SU-DHL-6 (cell line): ENCODE measurements at regions not wholly inside any gene's neighbourhood (a gene's known extent, or its start where the extent isn't known, plus 50 kb on each side); places are given as distances from the start of the nearest gene placed in this dataset.

Experiments
- H2AFZ ChIP-seq: fragments of 200-600 bp; sonication (generic); 2 replicates; pipeline ENCODE4 v1.6.1; 2014; ENCODE audit warnings: low read depth, mild to moderate bottlenecking, moderate library complexity, mixed read lengths, antibody characterized with exemption, low read length; ENCODE audit not compliant: severe bottlenecking
- H3F3A ChIP-seq: fragments of 200-600 bp; shearing (Covaris generic); 2 replicates; pipeline ENCODE4 v1.6.0; 2016; ENCODE audit warnings: antibody characterized with exemption, mild to moderate bottlenecking; ENCODE audit not compliant: insufficient read depth
- H3K27ac ChIP-seq: fragments of 200-600 bp; sonication (generic); 2 replicates; pipeline ENCODE4 v1.5.1; 2016; ENCODE audit warnings: low read depth, mild to moderate bottlenecking, low read length, moderate library complexity, mixed read lengths
- H3K27me3 ChIP-seq: fragments of 200-600 bp; sonication (generic), shearing (Covaris generic); 2 replicates; pipeline ENCODE4 v1.6.0; 2014; ENCODE audit warnings: mild to moderate bottlenecking, low read length
- H3K36me3 ChIP-seq: fragments of 200-600 bp; sonication (generic); 2 replicates; pipeline ENCODE4 v1.6.1; 2014; ENCODE audit warnings: mild to moderate bottlenecking, low read length, mixed read lengths
- H3K4me2 ChIP-seq: fragments of 300-600, 200-600 bp; shearing (Covaris generic), sonication (generic); 2 replicates; pipeline ENCODE4 v1.6.0; 2014; ENCODE audit warnings: low read length, low read depth, mild to moderate bottlenecking; ENCODE audit not compliant: poor library complexity, severe bottlenecking
- H3K4me3 ChIP-seq: fragments of 200-600 bp; sonication (generic); 2 replicates; pipeline ENCODE4 v1.5.1; 2014; ENCODE audit warnings: antibody characterized with exemption, low read length, mild to moderate bottlenecking, mixed read lengths; ENCODE audit not compliant: insufficient read depth, poor library complexity, severe bottlenecking
- H3K79me2 ChIP-seq: fragments of 200-600 bp; sonication (generic); 2 replicates; pipeline ENCODE4 v1.6.1; 2014; ENCODE audit warnings: mild to moderate bottlenecking, low read length, moderate library complexity; ENCODE audit not compliant: insufficient read depth
- H3K9ac ChIP-seq: fragments of 200-600 bp; sonication (generic); 2 replicates; pipeline ENCODE4 v1.7.0; 2014; ENCODE audit warnings: mild to moderate bottlenecking, low read length
- H3K9me2 ChIP-seq: fragments of 200-600 bp; sonication (generic); replicated peaks from 2 replicates; pipeline ENCODE4 v1.6.1; 2014; ENCODE audit warnings: low read length; ENCODE audit not compliant: insufficient read depth
- H3K9me3 ChIP-seq: fragments of 200-600 bp; sonication (generic); 2 replicates; pipeline ENCODE4 v1.6.1; 2014; ENCODE audit warnings: low read length, mixed read lengths; ENCODE audit not compliant: insufficient read depth
- H4K20me1 ChIP-seq: fragments of 200-600 bp; sonication (generic); 2 replicates; pipeline ENCODE4 v1.6.1; 2014; ENCODE audit warnings: low read depth, mild to moderate bottlenecking, antibody characterized with exemption, low read length, moderate library complexity, mixed read lengths
- CTCF ChIP-seq: fragments of 200-600 bp; sonication (generic); IDR thresholded peaks from one replicate; pipeline ENCODE4 v1.5.1; 2017; ENCODE audit warnings: antibody characterized with exemption, mild to moderate bottlenecking, low read length, moderate library complexity; ENCODE audit not compliant: insufficient read depth, poor library complexity, severe bottlenecking
- EZH2phosphoT487 ChIP-seq: fragments of 200-600 bp; sonication (generic), shearing (Covaris generic); conservative IDR thresholded peaks from 2 replicates; pipeline ENCODE4 v1.6.1; 2018; ENCODE audit warnings: mild to moderate bottlenecking, antibody characterized with exemption, low read length, moderate library complexity, mixed read lengths

GRCh38 chr2:39538718-39539117 is 101.6 kb upstream of the MAP4K3 start:
- Histone ChIP-seq H3K4me3 (no peak overlapping the region), H3K27me3 (no peaks in the 10 kb centered on the region), H2AFZ (no peak overlapping the region), H3K9me3 (no peaks in the 10 kb centered on the region), H3K79me2 (no peaks in the 10 kb centered on the region), H3K9me2 (no peaks in the 10 kb centered on the region), H3F3A (no peaks in the 10 kb centered on the region), H3K36me3 (no peaks in the 10 kb centered on the region), H4K20me1 (no peaks in the 10 kb centered on the region), H3K9ac (no peak overlapping the region), H3K4me2 (no peak overlapping the region), H3K27ac (no peak overlapping the region)
- TF ChIP-seq CTCF (no peak), EZH2phosphoT487 (no peak)

GRCh38 chr2:39540414-39540813 is 103.3 kb upstream of the MAP4K3 start:
- no peak overlapping the region for H3K4me2 ChIP-seq
- H3K9ac ChIP-seq: no peak overlapping the region

GRCh38 chr2:39541011-39541930 is 104.2 kb upstream of the MAP4K3 start:
- Histone ChIP-seq H3F3A (no peaks in the 10 kb centered on the region), H3K27ac (no peak overlapping the region), H4K20me1 (no peaks in the 10 kb centered on the region), H3K79me2 (no peaks in the 10 kb centered on the region), H3K4me2 (no peak overlapping the region), H3K9me3 (no peaks in the 10 kb centered on the region), H2AFZ (no peak overlapping the region), H3K9ac (no peak overlapping the region), H3K9me2 (no peaks in the 10 kb centered on the region), H3K27me3 (no peaks in the 10 kb centered on the region), H3K4me3 (no peak overlapping the region), H3K36me3 (no peaks in the 10 kb centered on the region)
- no peak for TF ChIP-seq CTCF
- TF ChIP-seq EZH2phosphoT487: no peak

More at GRCh38 chr2:39540414-39540813, 103.3 kb upstream of the MAP4K3 start:
- Histone ChIP-seq H3K9me3 (no peaks in the 10 kb centered on the region), H3K9me2 (no peaks in the 10 kb centered on the region), H3F3A (no peaks in the 10 kb centered on the region), H3K27me3 (no peaks in the 10 kb centered on the region), H3K4me3 (no peak overlapping the region), H3K36me3 (no peaks in the 10 kb centered on the region), H4K20me1 (no peaks in the 10 kb centered on the region), H3K79me2 (no peaks in the 10 kb centered on the region), H2AFZ (no peak overlapping the region), H3K27ac (no peak overlapping the region)
- TF ChIP-seq EZH2phosphoT487 (no peak), CTCF (no peak)
